PC-3 (cell line): ENCODE measurements at regions not wholly inside any gene's neighbourhood (a gene's known extent, or its start where the extent isn't known, plus 50 kb on each side); places are given as distances from the start of the nearest gene placed in this dataset.

Experiments
- ATAC-seq: fragments of 200-7000 bp; cut with Tn5 transposase; 2 replicates; pipeline ENCODE4 v1.9.1; 2020; ENCODE audit warnings: mild to moderate bottlenecking, moderate library complexity
- BruUV-seq: library from RNA; stranded (reverse); fragments of 400-500 nt; replicated peaks from 2 replicates; lab custom pipeline; 2021; lab: Mats Ljungman, UMichigan
- CTCF ChIA-PET: fragments of 300-600 bp; sonication (Branson Sonifier 250); formaldehyde crosslinking; loops from one replicate; lab custom pipeline; 2022; ENCODE audit warnings: antibody characterized with exemption; lab: Charles Lee
- POLR2A ChIA-PET: fragments of 300-600 bp; sonication (Branson Sonifier 250); formaldehyde crosslinking; loops from one replicate; lab custom pipeline; 2022; ENCODE audit warnings: antibody characterized with exemption; ENCODE audit not compliant: unreplicated experiment; lab: Charles Lee
- DNase-seq: peaks from one replicate; pipeline ENCODE4 v3.0.0-alpha.2; 2015
- H2AFZ ChIP-seq: fragments of 300-600 bp; sonication (generic); 2 replicates; pipeline ENCODE4 v1.6.0; 2016; ENCODE audit warnings: antibody characterized with exemption, low read length
- H3F3A ChIP-seq: fragments of 300-600 bp; sonication (generic); one replicate; pipeline ENCODE4 v1.6.0; 2017; ENCODE audit warnings: antibody characterized with exemption, low read length, control low read depth, mild to moderate bottlenecking; ENCODE audit not compliant: unreplicated experiment
- H3K27ac ChIP-seq: fragments of 300-600 bp; sonication (generic); 2 replicates; pipeline ENCODE4 v1.5.1; 2016; ENCODE audit warnings: mild to moderate bottlenecking, low read length
- H3K27me3 ChIP-seq: fragments of 300-600 bp; sonication (generic); 2 replicates; pipeline ENCODE4 v1.6.1; 2016; ENCODE audit warnings: low read length, mixed read lengths
- H3K36me3 ChIP-seq: fragments of 300-600 bp; sonication (generic); 2 replicates; pipeline ENCODE4 v1.6.1; 2016; ENCODE audit warnings: low read depth, mixed run types, low read length, mixed read lengths
- H3K4me1 ChIP-seq: fragments of 300-600 bp; sonication (generic); 2 replicates; pipeline ENCODE4 v1.5.1; 2016; ENCODE audit warnings: low read length; ENCODE audit not compliant: insufficient read depth
- H3K4me2 ChIP-seq: fragments of 300-600 bp; sonication (generic); 2 replicates; pipeline ENCODE4 v1.6.0; 2016; ENCODE audit warnings: low read length
- H3K4me3 ChIP-seq: fragments of 300-600 bp; sonication (generic); 2 replicates; pipeline ENCODE4 v1.5.1; 2016; ENCODE audit warnings: mild to moderate bottlenecking, low read length, mixed read lengths
- H3K79me2 ChIP-seq: fragments of 300-600 bp; sonication (generic); 2 replicates; pipeline ENCODE4 v1.6.1; 2017; ENCODE audit warnings: low read length, mixed read lengths
- H3K9ac ChIP-seq: fragments of 300-600 bp; sonication (generic); 2 replicates; pipeline ENCODE4 v1.6.0; 2016; ENCODE audit warnings: mild to moderate bottlenecking, low read length
- H3K9me2 ChIP-seq: fragments of 300-600 bp; sonication (generic); replicated peaks from 2 replicates; pipeline ENCODE4 v1.6.1; 2016; ENCODE audit warnings: mixed run types, low read length, mixed read lengths
- H3K9me3 ChIP-seq: fragments of 300-600 bp; sonication (generic); 2 replicates; pipeline ENCODE4 v1.6.1; 2016; ENCODE audit warnings: low read length, mixed read lengths
- H4K20me1 ChIP-seq: fragments of 300-600 bp; sonication (generic); 2 replicates; pipeline ENCODE4 v1.6.1; 2016; ENCODE audit warnings: low read length, mixed read lengths
- CTCF ChIP-seq: fragments of 300-600 bp; sonication (generic); conservative IDR thresholded peaks from 2 replicates; pipeline ENCODE4 v1.5.1; 2017; ENCODE audit warnings: antibody characterized with exemption, low read depth, mild to moderate bottlenecking, low read length
- EZH2 ChIP-seq: fragments of 300-600 bp; sonication (generic); IDR thresholded peaks from one replicate; pipeline ENCODE4 v1.6.1; 2017; ENCODE audit warnings: antibody characterized with exemption, mild to moderate bottlenecking, low read length; ENCODE audit not compliant: unreplicated experiment
- EZH2phosphoT487 ChIP-seq: fragments of 300-600 bp; sonication (generic); IDR thresholded peaks from 2 replicates; pipeline ENCODE4 v1.6.1; 2018; ENCODE audit warnings: mild to moderate bottlenecking, antibody characterized with exemption, low read length, borderline replicate concordance
- intact Hi-C: fragments of 100-400 bp; cut with micrococcal nuclease; formaldehyde crosslinking; loops from 2 replicates; pipeline ENCODE4 v1.9.0; 2023

GRCh38 chr5:36436306-36436705 lies 134.6 kb upstream of the RANBP3L start:
- ATAC-seq (no peak), DNase-seq (no peak)
- Histone ChIP-seq H3K79me2 (no peaks in the 10 kb centered on the region), H3K9ac (no peak overlapping the region), H3K4me3 (no peak overlapping the region), H3K27me3 (no peaks in the 10 kb centered on the region), H3K9me2 (no peaks in the 10 kb centered on the region), H3K9me3 (no peaks in the 10 kb centered on the region), H3K4me2 (no peak overlapping the region), H3K27ac (no peak overlapping the region), H3K4me1 (no peaks in the 10 kb centered on the region), H2AFZ (no peak overlapping the region), H4K20me1 (no peaks in the 10 kb centered on the region), H3F3A (no peaks in the 10 kb centered on the region), H3K36me3 (no peaks in the 10 kb centered on the region)
- POLR2A ChIA-PET, result interaction anchor here (0.6 kb wide), 1 partner anchor 12 kb away, joined by 18 read pairs; no protein-coding TSS in a partner anchor
- CTCF ChIA-PET, result no interaction called here
- BruUV-seq, result no TSS peak
- no peak for TF ChIP-seq CTCF
- no peak for TF ChIP-seq EZH2phosphoT487
- no peak for TF ChIP-seq EZH2
- intact Hi-C loops, result no loop called here

- H3K36me3 ChIP-seq, result no peaks in the 10 kb centered on the region
- H3K4me2 ChIP-seq, result no peak overlapping the region
- no peak overlapping the region for H2AFZ ChIP-seq
- H3K9ac ChIP-seq, result no peak overlapping the region
- no peaks in the 10 kb centered on the region for H3K27me3 ChIP-seq
- no peaks in the 10 kb centered on the region for H3F3A ChIP-seq
- no peak for ATAC-seq
- peaks cover 17% of the 10 kb centered on the region for H3K4me1 ChIP-seq
- no peaks in the 10 kb centered on the region for H3K9me2 ChIP-seq
- no peaks in the 10 kb centered on the region for H3K79me2 ChIP-seq
- POLR2A ChIA-PET, result no interaction called here
- no peak for DNase-seq
- no peak overlapping the region for H3K4me3 ChIP-seq
- no TSS peak for BruUV-seq
- no peaks in the 10 kb centered on the region for H4K20me1 ChIP-seq
- TF ChIP-seq EZH2phosphoT487 (no peak), CTCF (no peak), EZH2 (no peak)
- CTCF ChIA-PET, result no interaction called here
- H3K27ac ChIP-seq, result no peak overlapping the region
- intact Hi-C loops, result no loop called here
- no peaks in the 10 kb centered on the region for H3K9me3 ChIP-seq
Measured at GRCh38 chr5:36438765-36439561, 137.3 kb upstream of the RANBP3L start.

GRCh38 chr5:36440300-36440699 lies 138.6 kb upstream of the RANBP3L start:
- DNase-seq (no peak), ATAC-seq (no peak)
- Histone ChIP-seq H3K27ac (no peak overlapping the region), H3K36me3 (no peaks in the 10 kb centered on the region), H4K20me1 (no peaks in the 10 kb centered on the region), H3K9ac (no peak overlapping the region), H3K27me3 (no peaks in the 10 kb centered on the region), H2AFZ (no peak overlapping the region), H3K4me3 (no peak overlapping the region), H3K79me2 (no peaks in the 10 kb centered on the region), H3F3A (no peaks in the 10 kb centered on the region), H3K9me3 (no peaks in the 10 kb centered on the region), H3K9me2 (no peaks in the 10 kb centered on the region), H3K4me2 (no peak overlapping the region), H3K4me1 (peaks cover 30% of the 10 kb centered on the region)
- intact Hi-C loops, result no loop called here
- ChIA-PET CTCF (no interaction called here), POLR2A (no interaction called here)
- no TSS peak for BruUV-seq
- TF ChIP-seq EZH2phosphoT487 (no peak), EZH2 (no peak)
